Esophagus squamous epithelium (tissue), 5 donors: ENCODE measurements at regions not wholly inside any gene's neighbourhood (a gene's known extent, or its start where the extent isn't known, plus 50 kb on each side); places are given as distances from the start of the nearest gene placed in this dataset.
"Not testable (repeated sequence)": the region's sequence is repeated elsewhere in the genome, so short reads cannot be mapped to it uniquely, and the experiment has no call there.

Experiments used
- DNase-seq: peaks from one replicate; lab custom pipeline; 2025; lab: John Stamatoyannopoulos, UW
- H3K27ac ChIP-seq, 4 donors: fragments of 200-600 bp; sonication (generic); one replicate each; pipeline ENCODE4 v1.5.1; 2016 to 2019; ENCODE audit warnings: mild to moderate bottlenecking in 1 of 4
- H3K27me3 ChIP-seq, 4 donors: fragments of 200-600 bp; sonication (generic); 1 replicate in 3 of 4; 2 replicates in 1 of 4; pipeline versions ENCODE4 v1.5.1 to v1.6.0; 2017 to 2021; ENCODE audit warnings: antibody characterized with exemption in 1 of 4
- H3K36me3 ChIP-seq, 3 donors: fragments of 200-600 bp; sonication (generic); one replicate each; pipeline ENCODE4 v1.5.1; 2016 to 2019
- H3K4me1 ChIP-seq, 3 donors: fragments of 200-600 bp; sonication (generic); one replicate each; pipeline ENCODE4 v1.5.1; 2017 to 2019
- H3K4me3 ChIP-seq, 4 donors: fragments of 200-600 bp; sonication (generic); 1 replicate in 3 of 4; 2 replicates in 1 of 4; pipeline ENCODE4 v1.5.1; 2016 to 2019; ENCODE audit warnings: mild to moderate bottlenecking in 2 of 4, moderate library complexity in 1 of 4
- H3K9me3 ChIP-seq, 3 donors: fragments of 200-600 bp; sonication (generic); one replicate each; pipeline ENCODE4 v1.5.1; 2016 to 2019
- CTCF ChIP-seq, 6 experiments: fragments of 450-650 bp in 4 of 6; fragments of 200-600 bp in 2 of 6; sonication (generic) in 2 of 6; IDR thresholded peaks; one replicate each; pipeline ENCODE4 v1.5.1; 2016 to 2019; ENCODE audit warnings: antibody characterized with exemption in 6 of 6, mild to moderate bottlenecking in 4 of 6, moderate library complexity in 4 of 6
- POLR2A ChIP-seq, 4 donors: fragments of 450-650 bp; IDR thresholded peaks; one replicate each; pipeline ENCODE4 v1.6.1; 2017; ENCODE audit warnings: antibody characterized with exemption in 4 of 4, mild to moderate bottlenecking in 4 of 4, moderate library complexity in 3 of 4
- WGBS, 2 donors: methylation state at CpG; one replicate each; pipeline ENCODE4 v1.1.5; 2018; 5-methylcytosine and 5-hydroxymethylcytosine counted together
- intact Hi-C: fragments of 100-400 bp; cut with DNase I; formaldehyde crosslinking; loops from one replicate; pipeline ENCODE4 v1.15.0; 2022
- donor health status: DM: yes; HTN: yes; CAD: no.

GRCh38 chr9:75671354-75671753 is 219.1 kb upstream of the PCSK5 start:
- no peak overlapping the region for H3K27ac ChIP-seq
- no peaks in the 10 kb centered on the region for H3K36me3 ChIP-seq
- WGBS, 2 donors = 36 to 42% methylated on average over 1 of the region's 1 CpG
- H3K4me3 ChIP-seq = no peak overlapping the region
- no peaks in the 10 kb centered on the region for H3K27me3 ChIP-seq
- no peak for DNase-seq
- H3K4me1 ChIP-seq = peaks cover 0 to 4% (median 4%) of the 10 kb centered on the region in 3 donors
- no peak for TF ChIP-seq POLR2A (IDR thresholded peaks at IDR 0.05)
- TF ChIP-seq CTCF (IDR thresholded peaks at IDR 0.05) = no peak
- intact Hi-C loops = no loop called here
- peaks cover 0 to 5% (median 3%) of the 10 kb centered on the region in 3 donors for H3K9me3 ChIP-seq

GRCh38 chr9:75672478-75672877 is 218.0 kb upstream of the PCSK5 start:
- TF ChIP-seq POLR2A (IDR thresholded peaks at IDR 0.05) (no peak), CTCF (IDR thresholded peaks at IDR 0.05) (no peak)
- Histone ChIP-seq H3K27me3 (no peaks in the 10 kb centered on the region), H3K4me1 (peaks cover 0 to 4% (median 4%) of the 10 kb centered on the region in 3 donors), H3K36me3 (no peaks in the 10 kb centered on the region), H3K27ac (peak overlapping the region in 1 of 4 donors; percentile 17), H3K9me3 (peaks cover 0 to 5% (median 3%) of the 10 kb centered on the region in 3 donors), H3K4me3 (no peak overlapping the region)
- no peak for DNase-seq
- 17 to 21% methylated on average over 1 of the region's 1 CpG for WGBS, 2 donors
- intact Hi-C loops = no loop called here

GRCh38 chr9:75683591-75683990 is 206.9 kb upstream of the PCSK5 start:
- H3K9me3 ChIP-seq = no peaks in the 10 kb centered on the region
- no peaks in the 10 kb centered on the region for H3K27me3 ChIP-seq
- no peaks in the 10 kb centered on the region for H3K36me3 ChIP-seq
- 69 to 75% methylated on average over 1 of the region's 1 CpG for WGBS, 2 donors
- no peak for TF ChIP-seq POLR2A (IDR thresholded peaks at IDR 0.05)
- no peak for TF ChIP-seq CTCF (IDR thresholded peaks at IDR 0.05)
- intact Hi-C loops = no loop called here
- DNase-seq = no peak
- no peaks in the 10 kb centered on the region for H3K4me1 ChIP-seq
- H3K27ac ChIP-seq = no peak overlapping the region
- no peak overlapping the region for H3K4me3 ChIP-seq

GRCh38 chr9:75685062-75685461 is 205.4 kb upstream of the PCSK5 start:
- no peaks in the 10 kb centered on the region for H3K9me3 ChIP-seq
- TF ChIP-seq CTCF (IDR thresholded peaks at IDR 0.05) (no peak), POLR2A (IDR thresholded peaks at IDR 0.05) (no peak)
- no peaks in the 10 kb centered on the region for H3K27me3 ChIP-seq
- H3K4me3 ChIP-seq = no peak overlapping the region
- H3K4me1 ChIP-seq = no peaks in the 10 kb centered on the region
- H3K27ac ChIP-seq = no peak overlapping the region
- no peak for DNase-seq
- intact Hi-C loops = no loop called here
- 44 to 50% methylated on average over 4 of the region's 4 CpGs for WGBS, 2 donors
- H3K36me3 ChIP-seq = no peaks in the 10 kb centered on the region

GRCh38 chr9:75687359-75687953 is 203.0 kb upstream of the PCSK5 start:
- intact Hi-C loops = no loop called here
- Histone ChIP-seq H3K4me1 (no peaks in the 10 kb centered on the region), H3K9me3 (no peaks in the 10 kb centered on the region), H3K36me3 (no peaks in the 10 kb centered on the region), H3K4me3 (no peak overlapping the region), H3K27me3 (no peaks in the 10 kb centered on the region), H3K27ac (no peak overlapping the region)
- TF ChIP-seq POLR2A (IDR thresholded peaks at IDR 0.05) = no peak
- no peak for TF ChIP-seq CTCF (IDR thresholded peaks at IDR 0.05)
- WGBS, 2 donors = 48 to 70% methylated on average over 2 of the region's 2 CpGs
- no peak for DNase-seq

- intact Hi-C loops, DNase-seq, H3K27me3 ChIP-seq, H3K36me3 ChIP-seq, H3K9me3 ChIP-seq, H3K27ac ChIP-seq, H3K4me3 ChIP-seq, H3K4me1 ChIP-seq: not testable (repeated sequence)
These were observed 199.9 kb upstream of the PCSK5 start for GRCh38 chr9:75690551-75690950.
